Esophagus (tissue), 2 donors: ENCODE measurements at regions not wholly inside any gene's neighbourhood (a gene's known extent, or its start where the extent isn't known, plus 50 kb on each side); places are given as distances from the start of the nearest gene placed in this dataset.
"Not testable (repeated sequence)": the region's sequence is repeated elsewhere in the genome, so short reads cannot be mapped to it uniquely, and the experiment has no call there.

Experiments
- H3K27ac ChIP-seq, 2 donors: one replicate each; pipeline ENCODE4 v1.5.1; 2013; ENCODE audit warnings: low read depth in 2 of 2, mild to moderate bottlenecking in 2 of 2, inconsistent platforms in 1 of 2, low read length in 1 of 2, moderate library complexity in 1 of 2
- H3K27me3 ChIP-seq, 2 donors: one replicate each; pipeline ENCODE4 v1.6.1; 2013; ENCODE audit warnings: low read length in 2 of 2, control low read depth in 1 of 2, mild to moderate bottlenecking in 1 of 2; ENCODE audit not compliant: insufficient read depth in 2 of 2, control insufficient read depth in 1 of 2
- H3K36me3 ChIP-seq, 2 donors: one replicate each; pipeline ENCODE4 v1.6.1; 2013; ENCODE audit warnings: low read length in 1 of 2; ENCODE audit not compliant: control insufficient read depth in 2 of 2, insufficient read depth in 2 of 2
- H3K4me1 ChIP-seq, 2 donors: one replicate each; pipeline ENCODE4 v1.6.1; 2013; ENCODE audit warnings: low read length in 1 of 2; ENCODE audit not compliant: control insufficient read depth in 2 of 2, insufficient read depth in 2 of 2
- H3K4me3 ChIP-seq, 2 donors: one replicate each; pipeline ENCODE4 v1.5.1; 2013; ENCODE audit warnings: low read length in 2 of 2, mild to moderate bottlenecking in 2 of 2, low read depth in 1 of 2, moderate library complexity in 1 of 2
- H3K9me3 ChIP-seq, 2 donors: one replicate each; pipeline ENCODE4 v1.6.1; 2013; ENCODE audit warnings: mild to moderate bottlenecking in 2 of 2, low read depth in 1 of 2, low read length in 1 of 2, moderate library complexity in 1 of 2; ENCODE audit not compliant: control insufficient read depth in 2 of 2, insufficient read depth in 1 of 2
- WGBS, 2 donors: extraction: QIAGEN DNeasy Blood & Tissue Kit; methylation state at CpG; one replicate each; pipeline ENCODE4 v1.1.7; 2013; 5-methylcytosine and 5-hydroxymethylcytosine counted together
- donor health status: healthy with polysubstance abuse.
- donor health status: Bipolar disorder and iron deficiency.

DNA sequence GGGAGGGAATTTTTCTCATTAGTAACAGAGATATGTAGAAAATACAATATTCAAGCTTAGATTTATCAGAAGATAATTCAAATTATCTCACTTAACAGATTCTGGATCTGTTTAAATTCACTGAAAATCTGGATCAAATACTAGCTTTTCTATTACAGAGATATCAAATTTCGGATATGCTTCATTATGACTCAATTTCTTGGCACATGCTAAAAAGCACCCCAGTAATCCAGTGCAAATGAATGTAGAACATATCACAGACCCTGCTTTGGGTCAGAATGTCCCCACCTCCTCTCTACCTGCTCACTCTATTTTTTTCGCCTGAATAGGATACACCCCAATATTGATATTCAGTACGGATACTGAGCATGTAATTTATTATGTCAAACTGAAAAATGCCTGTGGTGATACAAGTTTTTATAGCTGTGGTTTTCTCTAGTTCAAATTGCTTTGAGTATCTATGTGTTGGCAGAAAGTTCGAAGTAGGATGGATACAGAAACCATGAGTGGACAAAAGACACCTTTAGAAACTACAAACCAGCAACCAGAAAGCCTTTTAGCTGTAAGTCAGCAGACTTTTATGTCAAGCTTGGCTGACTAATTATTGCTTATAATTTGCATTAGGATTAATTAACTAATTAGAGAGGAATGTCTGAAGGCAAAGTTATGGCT lies 290.0 kb downstream of the TFAP2B start:
- H3K9me3 ChIP-seq, result no peaks in the 10 kb centered on the region
- H3K27me3 ChIP-seq, result no peaks in the 10 kb centered on the region
- 48 to 61% methylated on average over 4 of the region's 4 CpGs for WGBS, 2 donors
- H3K27ac ChIP-seq, result no peak overlapping the region
- H3K4me3 ChIP-seq, result no peak overlapping the region
- no peaks in the 10 kb centered on the region for H3K36me3 ChIP-seq
- no peaks in the 10 kb centered on the region for H3K4me1 ChIP-seq

DNA sequence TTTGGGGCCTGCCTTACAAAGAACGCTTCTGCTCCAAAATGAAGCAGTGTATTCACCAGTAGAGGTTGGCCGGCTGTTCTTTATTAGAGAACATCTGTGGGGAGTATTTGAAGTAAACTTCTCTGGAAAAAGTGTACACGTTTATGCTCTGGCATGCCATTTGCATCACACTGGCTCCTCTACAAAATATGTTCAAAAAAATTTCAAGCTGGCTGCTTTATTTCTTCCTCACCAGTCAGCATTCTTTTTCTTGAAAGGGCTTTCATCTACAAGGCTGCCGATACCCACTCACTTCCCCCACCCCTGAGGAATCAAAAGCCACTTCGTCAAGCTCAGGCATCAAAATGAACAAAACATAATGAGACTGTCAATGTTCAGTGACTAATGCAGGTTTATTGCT lies 294.1 kb downstream of the TFAP2B start:
- no peak overlapping the region for H3K27ac ChIP-seq
- no peaks in the 10 kb centered on the region for H3K4me1 ChIP-seq
- H3K36me3 ChIP-seq, result no peaks in the 10 kb centered on the region
- whole genome bisulfite sequencing, 2 donors, result 29 to 38% methylated on average over 5 of the region's 5 CpGs
- no peak overlapping the region for H3K4me3 ChIP-seq
- no peaks in the 10 kb centered on the region for H3K9me3 ChIP-seq
- no peaks in the 10 kb centered on the region for H3K27me3 ChIP-seq

DNA sequence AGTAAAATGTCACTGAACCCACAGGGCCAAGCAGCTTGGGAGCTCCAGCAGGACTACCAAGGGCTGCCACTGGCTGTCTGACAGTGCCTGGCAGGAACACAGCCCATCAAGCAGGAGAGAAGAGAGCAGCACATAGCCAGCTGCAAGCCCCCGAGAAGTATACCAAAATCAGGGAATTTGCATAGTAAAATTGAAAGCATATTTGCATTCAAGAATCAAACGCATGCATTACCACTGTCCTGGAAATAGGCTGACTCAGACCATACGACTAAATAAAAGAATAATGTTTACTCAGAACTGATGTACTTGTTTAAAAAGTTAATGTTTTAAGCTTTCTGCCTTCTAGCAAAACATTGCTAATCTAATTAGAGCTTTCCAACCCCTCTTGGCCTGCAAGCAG lies 298.1 kb downstream of the TFAP2B start:
- Histone ChIP-seq H3K9me3 (no peaks in the 10 kb centered on the region), H3K27me3 (no peaks in the 10 kb centered on the region), H3K36me3 (no peaks in the 10 kb centered on the region), H3K27ac (no peak overlapping the region), H3K4me1 (no peaks in the 10 kb centered on the region), H3K4me3 (no peak overlapping the region)
- 33 to 52% methylated on average over 3 of the region's 3 CpGs for WGBS, 2 donors

DNA sequence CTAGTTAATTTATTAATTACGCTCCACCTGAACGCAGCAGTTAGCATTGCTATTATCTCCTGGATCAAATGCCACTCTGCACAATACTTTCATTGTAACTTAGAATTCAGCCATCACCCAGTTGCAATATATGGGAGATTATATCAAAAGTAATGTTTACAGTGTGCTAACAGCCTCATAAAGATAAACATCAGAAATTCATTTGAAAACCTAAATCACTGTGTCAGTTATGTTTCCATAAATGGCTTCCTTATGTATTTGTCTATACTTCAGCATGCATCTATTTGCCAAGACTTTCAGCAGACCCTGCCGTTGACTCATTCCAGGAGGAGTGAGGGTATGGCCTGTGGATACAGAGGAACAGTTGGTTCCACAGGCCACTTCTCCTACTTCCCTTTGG lies 300.1 kb downstream of the TFAP2B start:
- H3K36me3 ChIP-seq, result no peaks in the 10 kb centered on the region
- H3K4me1 ChIP-seq, result no peaks in the 10 kb centered on the region
- 74 to 86% methylated on average over 3 of the region's 3 CpGs for WGBS, 2 donors
- no peaks in the 10 kb centered on the region for H3K9me3 ChIP-seq
- no peaks in the 10 kb centered on the region for H3K27me3 ChIP-seq
- no peak overlapping the region for H3K4me3 ChIP-seq
- no peak overlapping the region for H3K27ac ChIP-seq

DNA sequence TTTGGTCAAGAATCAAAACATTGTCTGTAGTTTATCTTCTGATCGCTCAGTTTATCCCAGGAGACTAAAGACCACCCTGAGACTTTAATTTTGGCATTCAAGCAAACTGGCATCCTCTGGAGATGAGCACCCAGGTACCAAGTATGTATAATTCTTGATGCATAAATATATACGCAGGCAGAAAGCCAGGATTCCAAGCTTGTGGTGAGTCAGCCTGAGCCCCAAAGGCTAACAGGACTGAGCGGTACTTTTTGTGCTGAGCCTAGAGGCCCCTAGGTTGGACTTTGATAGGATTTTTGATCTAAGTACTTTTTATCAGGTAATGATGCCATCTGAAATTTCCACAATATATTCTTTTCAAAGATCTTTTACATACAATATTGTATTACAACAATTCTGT lies 301.3 kb downstream of the TFAP2B start:
- no peaks in the 10 kb centered on the region for H3K36me3 ChIP-seq
- no peaks in the 10 kb centered on the region for H3K4me1 ChIP-seq
- WGBS, 2 donors, result 41 to 59% methylated on average over 3 of the region's 3 CpGs
- H3K4me3 ChIP-seq, result no peak overlapping the region
- H3K27me3 ChIP-seq, result no peaks in the 10 kb centered on the region
- no peaks in the 10 kb centered on the region for H3K9me3 ChIP-seq
- no peak overlapping the region for H3K27ac ChIP-seq

DNA sequence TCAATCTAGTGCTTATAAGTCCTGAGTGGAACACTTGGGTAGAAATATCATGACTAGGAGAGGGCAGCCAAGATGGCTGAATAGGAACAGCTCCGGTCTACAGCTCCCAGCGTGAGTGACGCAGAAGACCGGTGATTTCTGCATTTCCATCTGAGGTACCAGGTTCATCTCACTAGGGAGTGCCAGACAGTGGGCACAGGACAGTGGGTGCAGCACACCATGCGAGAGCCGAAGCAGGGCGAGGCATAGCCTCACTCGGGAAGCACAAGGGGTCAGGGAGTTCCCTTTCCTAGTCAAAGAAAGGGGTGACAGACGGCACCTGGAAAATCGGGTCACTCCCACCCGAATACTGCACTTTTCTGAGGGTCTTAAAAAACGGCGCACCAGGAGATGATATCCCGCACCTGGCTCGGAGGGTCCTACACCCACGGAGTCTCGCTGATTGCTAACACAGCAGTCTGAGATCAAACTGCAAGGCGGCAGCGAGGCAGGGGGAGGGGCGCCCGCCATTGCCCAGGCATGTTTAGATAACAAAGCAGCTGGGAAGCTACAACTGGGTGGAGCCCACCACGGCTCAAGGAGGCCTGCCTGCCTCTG lies 302.8 kb downstream of the TFAP2B start:
- not testable (repeated sequence) for H3K36me3 ChIP-seq, H3K4me3 ChIP-seq, H3K9me3 ChIP-seq, H3K27ac ChIP-seq, H3K27me3 ChIP-seq, H3K4me1 ChIP-seq
- 82 to 88% methylated on average over 22 of the region's 22 CpGs for WGBS, 2 donors

DNA sequence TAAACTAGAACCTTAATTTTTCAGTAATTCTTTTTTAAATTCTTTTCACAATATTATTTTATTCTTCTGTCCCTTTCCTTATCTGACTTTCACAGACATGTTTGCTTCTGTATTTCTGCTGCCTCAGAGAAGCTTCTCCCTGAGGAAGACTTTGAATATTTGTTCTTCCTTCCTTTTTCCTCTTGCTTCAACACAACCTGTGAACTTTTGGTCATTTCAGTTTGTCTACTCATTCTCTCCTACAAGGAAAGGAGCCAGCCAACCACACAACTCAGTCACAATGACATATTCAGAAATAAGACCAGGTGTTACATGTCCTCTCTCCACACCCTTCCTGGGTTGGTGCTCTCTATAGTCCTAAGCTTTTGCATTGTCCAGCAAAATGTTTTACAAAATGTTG lies 310.4 kb downstream of the TFAP2B start:
- Histone ChIP-seq H3K36me3 (no peaks in the 10 kb centered on the region), H3K27ac (no peak overlapping the region), H3K4me1 (no peaks in the 10 kb centered on the region), H3K4me3 (no peak overlapping the region), H3K27me3 (no peaks in the 10 kb centered on the region), H3K9me3 (no peaks in the 10 kb centered on the region)

DNA sequence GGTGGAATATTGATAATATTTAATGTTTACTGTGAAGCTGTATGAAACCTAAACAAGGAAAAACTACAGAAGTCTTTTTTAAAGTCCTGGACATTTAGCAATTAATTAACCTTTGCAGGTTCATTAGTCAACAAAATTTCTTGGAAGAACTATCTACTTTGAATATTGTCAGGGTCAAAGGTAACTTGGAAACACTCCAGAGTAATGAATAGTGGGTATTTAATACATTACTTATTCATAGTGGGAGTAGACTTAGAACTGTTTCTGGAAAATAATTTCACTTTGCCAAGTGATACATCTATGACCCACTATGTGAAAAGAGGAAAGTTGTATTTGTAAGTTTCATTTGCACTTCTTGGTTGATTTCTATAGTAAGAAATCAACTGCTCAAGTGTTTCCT lies 319.1 kb downstream of the TFAP2B start:
- Histone ChIP-seq H3K4me1 (no peaks in the 10 kb centered on the region), H3K9me3 (peaks cover 0 to 3% of the 10 kb centered on the region in 2 donors), H3K27me3 (no peaks in the 10 kb centered on the region), H3K27ac (no peak overlapping the region), H3K36me3 (peaks cover 0 to 2% of the 10 kb centered on the region in 2 donors), H3K4me3 (no peak overlapping the region)

DNA sequence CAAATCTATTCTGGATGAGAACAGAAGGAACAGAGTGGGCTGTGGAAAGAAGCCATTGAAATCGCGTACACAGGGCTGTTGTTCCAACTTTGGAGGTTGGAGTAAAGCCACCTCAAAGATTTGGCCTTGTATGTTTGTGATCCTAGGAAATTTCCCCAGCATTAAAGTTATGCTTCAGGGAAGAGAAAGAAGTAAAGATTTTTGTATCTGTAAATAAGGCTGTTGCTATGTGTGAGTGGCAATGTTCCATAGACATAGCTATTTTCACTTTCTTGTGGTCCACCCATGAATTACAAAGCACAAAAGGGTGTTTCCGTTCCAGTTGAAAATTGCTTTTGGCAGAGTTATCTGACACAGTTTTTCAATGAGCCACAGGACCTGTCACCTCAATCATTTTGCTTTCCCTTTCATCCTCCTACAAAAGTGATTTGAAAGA lies 321.3 kb downstream of the TFAP2B start:
- Histone ChIP-seq H3K4me3 (no peak overlapping the region), H3K4me1 (no peaks in the 10 kb centered on the region), H3K9me3 (peaks cover 0 to 3% of the 10 kb centered on the region in 2 donors), H3K36me3 (peaks cover 0 to 2% of the 10 kb centered on the region in 2 donors), H3K27ac (no peak overlapping the region), H3K27me3 (no peaks in the 10 kb centered on the region)
- 34 to 45% methylated on average over 3 of the region's 3 CpGs for WGBS, 2 donors

DNA sequence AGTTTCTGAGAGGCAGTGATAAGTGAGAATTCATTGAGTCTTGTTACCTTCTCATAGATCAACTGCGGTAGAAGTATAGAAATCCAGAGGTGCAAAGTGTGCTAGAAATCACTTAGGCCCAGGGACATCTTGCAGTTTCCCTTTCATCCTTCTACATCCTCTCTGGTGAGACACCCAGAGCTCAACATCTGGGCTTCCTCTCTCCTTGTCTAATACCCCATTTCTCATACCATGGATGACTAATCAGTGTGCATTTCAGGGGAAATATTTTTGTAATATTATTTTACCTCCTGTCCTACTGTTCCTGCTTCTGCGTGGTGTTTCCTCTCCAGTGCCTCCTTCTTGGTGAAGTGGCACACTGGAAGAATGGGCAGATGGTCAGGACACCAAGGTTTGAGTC lies 322.4 kb downstream of the TFAP2B start:
- Histone ChIP-seq H3K4me3 (no peak overlapping the region), H3K27me3 (no peaks in the 10 kb centered on the region), H3K9me3 (peaks cover 0 to 3% of the 10 kb centered on the region in 2 donors), H3K4me1 (no peaks in the 10 kb centered on the region), H3K27ac (no peak overlapping the region), H3K36me3 (peaks cover 0 to 2% of the 10 kb centered on the region in 2 donors)
- WGBS, 2 donors, result 72 to 99% methylated on average over 2 of the region's 2 CpGs
